ENCODE measurements at regions not wholly inside any gene's neighbourhood (a gene's known extent, or its start where the extent isn't known, plus 50 kb on each side); places are given as distances from the start of the nearest gene placed in this dataset.

DNA sequence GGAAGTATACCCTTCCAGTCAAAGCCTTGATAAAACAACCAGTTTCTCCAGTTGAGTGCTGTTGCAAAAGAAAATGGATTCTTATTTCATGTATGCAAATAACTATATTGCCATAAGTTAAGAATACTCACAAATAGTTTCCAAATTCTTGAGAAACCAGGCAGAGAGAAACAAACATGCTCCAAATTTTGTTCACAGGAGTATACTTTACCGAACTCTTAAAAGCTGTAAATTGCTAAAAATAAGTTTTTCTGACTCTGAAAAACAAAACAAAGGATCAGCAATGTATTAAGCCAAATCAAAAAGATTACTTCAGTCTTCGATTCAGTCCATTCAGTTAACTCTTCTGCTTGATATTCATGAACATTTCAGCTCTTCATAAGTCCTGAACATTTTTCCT, 646.5 kb downstream of the MCTP2 start:
- intact Hi-C loops (cut with DNase I) = no loop called here
- TF ChIP-seq, protein P1, sequence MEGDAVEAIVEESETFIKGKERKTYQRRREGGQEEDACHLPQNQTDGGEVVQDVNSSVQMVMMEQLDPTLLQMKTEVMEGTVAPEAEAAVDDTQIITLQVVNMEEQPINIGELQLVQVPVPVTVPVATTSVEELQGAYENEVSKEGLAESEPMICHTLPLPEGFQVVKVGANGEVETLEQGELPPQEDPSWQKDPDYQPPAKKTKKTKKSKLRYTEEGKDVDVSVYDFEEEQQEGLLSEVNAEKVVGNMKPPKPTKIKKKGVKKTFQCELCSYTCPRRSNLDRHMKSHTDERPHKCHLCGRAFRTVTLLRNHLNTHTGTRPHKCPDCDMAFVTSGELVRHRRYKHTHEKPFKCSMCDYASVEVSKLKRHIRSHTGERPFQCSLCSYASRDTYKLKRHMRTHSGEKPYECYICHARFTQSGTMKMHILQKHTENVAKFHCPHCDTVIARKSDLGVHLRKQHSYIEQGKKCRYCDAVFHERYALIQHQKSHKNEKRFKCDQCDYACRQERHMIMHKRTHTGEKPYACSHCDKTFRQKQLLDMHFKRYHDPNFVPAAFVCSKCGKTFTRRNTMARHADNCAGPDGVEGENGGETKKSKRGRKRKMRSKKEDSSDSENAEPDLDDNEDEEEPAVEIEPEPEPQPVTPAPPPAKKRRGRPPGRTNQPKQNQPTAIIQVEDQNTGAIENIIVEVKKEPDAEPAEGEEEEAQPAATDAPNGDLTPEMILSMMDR (IDR thresholded peaks at IDR 0.05) = no peak
- TF ChIP-seq POLR2A (IDR thresholded peaks at IDR 0.05) = no peak
- no peak for DNase-seq

DNA sequence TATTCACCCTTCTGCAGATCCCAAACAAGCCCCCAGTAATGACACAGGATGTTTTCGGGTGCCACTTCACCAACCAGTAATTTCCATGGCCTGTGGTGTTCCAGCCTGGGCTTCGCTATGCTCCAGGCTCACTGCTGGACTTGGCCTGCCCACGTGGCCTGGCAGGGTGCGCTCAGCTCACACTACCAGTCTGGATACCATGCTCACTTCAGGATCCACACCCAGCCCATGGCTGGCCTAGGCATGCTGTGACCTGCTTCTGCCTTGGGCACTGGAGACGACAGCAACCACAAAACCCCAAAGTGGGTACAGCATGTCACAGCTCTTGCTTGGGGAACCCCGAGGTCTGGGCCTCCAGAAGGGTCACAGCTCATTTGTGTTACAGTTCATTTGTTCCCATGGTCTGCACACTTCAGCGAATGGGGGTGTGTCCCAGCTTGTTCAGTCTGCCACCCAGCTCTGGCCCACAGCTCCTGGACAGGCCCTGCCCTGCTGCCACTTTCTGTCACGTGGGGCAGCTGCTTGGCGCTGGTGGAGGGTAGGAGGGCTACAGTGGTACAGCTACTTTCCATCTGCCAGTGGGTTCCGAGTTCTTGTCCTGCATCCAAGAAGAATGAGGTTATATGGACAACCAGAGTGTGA, 650.8 kb downstream of the MCTP2 start:
- Histone ChIP-seq H3K36me3 (replicated peaks in 1 of 2) (no peaks in the 10 kb centered on the region), H3K4me3 (no peak overlapping the region), H3K27me3 (no peaks in the 10 kb centered on the region), H3K4me1 (replicated peaks in 1 of 2) (no peaks in the 10 kb centered on the region), H3K9me3 (replicated peaks in 1 of 3) (peaks cover 0 to 4% (median 0%) of the 10 kb centered on the region in 3 donors), H3K27ac (no peak overlapping the region)
- DNase-seq = no peak
- TF ChIP-seq, protein P1 (IDR thresholded peaks at IDR 0.05) = no peak
- TF ChIP-seq POLR2A (IDR thresholded peaks at IDR 0.05) = no peak
- WGBS, 4 donors = 71 to 87% (median 82%) methylated on average over 8 to 10 of the region's 10 CpGs
- intact Hi-C loops (cut with DNase I) = no loop called here

More for the DNA sequence above, 646.5 kb downstream of the MCTP2 start:
- H3K27ac ChIP-seq = no peak overlapping the region
- H3K9me3 ChIP-seq (replicated peaks in 1 of 3) = peaks cover 0 to 4% (median 0%) of the 10 kb centered on the region in 3 donors
- no peaks in the 10 kb centered on the region for H3K36me3 ChIP-seq (replicated peaks in 1 of 2)
- no peaks in the 10 kb centered on the region for H3K4me1 ChIP-seq (replicated peaks in 1 of 2)
- 56 to 84% (median 80%) methylated on average over 2 of the region's 2 CpGs for WGBS, 4 donors
- H3K4me3 ChIP-seq = no peak overlapping the region
- H3K27me3 ChIP-seq = no peaks in the 10 kb centered on the region

DNA sequence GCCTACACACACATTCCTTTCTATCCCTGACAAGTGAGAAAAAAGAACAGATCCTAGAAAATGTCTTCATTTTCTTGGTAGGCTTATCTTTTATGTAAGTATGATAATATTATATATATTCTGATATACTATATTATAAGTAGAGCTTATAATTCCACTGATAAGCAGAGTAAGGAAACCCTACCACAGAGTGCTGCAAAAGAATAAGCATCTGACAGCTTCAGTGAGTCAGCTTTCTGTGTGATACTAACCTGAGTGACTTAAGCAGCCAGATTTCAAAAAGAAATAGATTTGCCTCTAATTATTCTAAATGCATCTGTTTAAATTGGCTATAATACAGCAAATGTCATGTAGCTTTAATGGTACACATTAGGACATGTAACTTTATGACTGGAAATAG, 656.0 kb downstream of the MCTP2 start:
- no peak for TF ChIP-seq POLR2A (IDR thresholded peaks at IDR 0.05)
- TF ChIP-seq, protein P1 (IDR thresholded peaks at IDR 0.05) = no peak
- DNase-seq = no peak
- Histone ChIP-seq H3K9me3 (replicated peaks in 1 of 3) (no peaks in the 10 kb centered on the region), H3K4me3 (no peak overlapping the region), H3K27me3 (no peaks in the 10 kb centered on the region), H3K4me1 (replicated peaks in 1 of 2) (no peaks in the 10 kb centered on the region), H3K27ac (no peak overlapping the region), H3K36me3 (replicated peaks in 1 of 2) (no peaks in the 10 kb centered on the region)
- intact Hi-C loops (cut with DNase I) = no loop called here

DNA sequence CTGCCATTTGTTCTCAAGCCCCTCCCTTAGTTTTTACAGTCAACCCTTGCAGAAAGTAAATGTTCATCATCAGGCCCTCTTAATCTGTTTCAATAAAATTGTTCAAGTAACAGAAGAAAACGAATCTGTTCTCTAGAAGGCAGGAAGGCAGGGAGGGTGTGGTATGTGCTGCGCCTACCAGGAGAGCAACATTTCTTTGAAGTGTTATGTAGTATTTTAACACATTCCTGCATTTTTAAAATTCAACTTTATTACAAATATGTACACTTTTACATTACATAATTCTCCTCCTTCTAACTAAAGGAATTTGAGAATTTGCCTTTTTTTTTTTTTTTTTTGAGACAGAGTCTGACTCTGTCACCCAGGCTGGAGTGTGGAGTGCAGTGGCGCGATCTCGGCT, 657.8 kb downstream of the MCTP2 start:
- Histone ChIP-seq H3K4me3 (no peak overlapping the region), H3K4me1 (replicated peaks in 1 of 2) (no peaks in the 10 kb centered on the region), H3K27ac (no peak overlapping the region), H3K9me3 (replicated peaks in 1 of 3) (no peaks in the 10 kb centered on the region), H3K36me3 (replicated peaks in 1 of 2) (no peaks in the 10 kb centered on the region), H3K27me3 (no peaks in the 10 kb centered on the region)
- intact Hi-C loops (cut with DNase I) = no loop called here
- TF ChIP-seq, protein P1 (IDR thresholded peaks at IDR 0.05) = no peak
- no peak for TF ChIP-seq POLR2A (IDR thresholded peaks at IDR 0.05)
- no peak for DNase-seq
- WGBS, 4 donors = 85 to 95% (median 88%) methylated on average over 5 of the region's 5 CpGs
